ENCODE measurements at regions not wholly inside any gene's neighbourhood (a gene's known extent, or its start where the extent isn't known, plus 50 kb on each side); places are given as distances from the start of the nearest gene placed in this dataset.
"Not testable (repeated sequence)": the region's sequence is repeated elsewhere in the genome, so short reads cannot be mapped to it uniquely, and the experiment has no call there.

DNA sequence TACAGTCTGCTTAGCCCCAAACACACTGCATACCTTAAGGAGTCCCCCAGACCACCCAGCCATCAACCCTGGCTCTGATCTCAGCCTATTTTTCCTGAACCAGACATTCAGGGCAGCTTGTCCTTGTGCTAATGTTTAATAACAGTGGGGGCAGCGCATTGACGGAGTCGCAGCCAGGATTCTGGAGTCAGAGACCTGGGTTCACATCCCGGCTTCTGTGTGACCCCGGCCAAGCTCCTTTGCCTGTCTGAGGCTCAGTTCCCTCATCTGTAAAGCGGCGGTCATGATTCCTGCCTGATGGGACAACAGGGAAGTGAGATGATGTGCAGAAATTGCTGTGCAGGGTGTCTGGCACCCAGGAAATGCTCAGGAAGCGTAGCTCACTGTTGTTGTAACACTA is 63.1 kb downstream of the MATN1 start:
- no peaks in the 10 kb centered on the region for H3K9me3 ChIP-seq (ENCODE audit: control insufficient read depth in 1 of 2, low read length in 2 of 2)
- H3K4me1 ChIP-seq (ENCODE audit: control insufficient read depth in 1 of 2, insufficient read depth in 2 of 2, low read length in 2 of 2), result peaks cover 25 to 26% of the 10 kb centered on the region in 2 donors
- no peaks in the 10 kb centered on the region for H3K36me3 ChIP-seq (ENCODE audit: control insufficient read depth in 1 of 2, insufficient read depth in 2 of 2, low read length in 2 of 2)
- no peak overlapping the region for H3K9ac ChIP-seq (ENCODE audit: low read depth in 1 of 2, low read length in 2 of 2)
- no peak overlapping the region for H3K4me3 ChIP-seq (ENCODE audit: low read depth in 1 of 2, low read length in 2 of 2)
- no peak overlapping the region for H3K27ac ChIP-seq (ENCODE audit: low read depth, low read length)
- peaks cover 0 to 3% of the 10 kb centered on the region in 2 donors for H3K27me3 ChIP-seq (ENCODE audit: control insufficient read depth in 1 of 2, insufficient read depth in 2 of 2, low read length in 2 of 2)

DNA sequence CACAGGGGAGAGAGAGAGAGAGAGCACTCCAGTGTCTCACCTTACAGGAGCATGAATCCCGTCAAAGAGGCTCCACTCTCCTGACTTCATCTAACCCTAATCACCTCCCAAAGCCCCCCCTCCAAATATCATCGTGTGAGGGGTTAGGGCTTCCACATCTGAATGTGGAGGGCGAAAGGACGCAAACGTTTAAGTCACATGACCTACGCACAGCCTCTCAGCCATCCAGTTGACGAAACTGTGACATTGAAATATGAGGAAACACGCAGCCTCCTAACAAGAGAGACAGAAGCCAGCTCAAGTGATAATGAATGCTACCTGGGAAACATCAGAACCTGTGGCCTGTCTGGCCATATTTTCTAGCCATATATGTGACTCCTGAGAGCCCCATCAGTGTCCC is 63.7 kb downstream of the MATN1 start:
- H3K27ac ChIP-seq (ENCODE audit: low read depth, low read length), result no peak overlapping the region
- no peak overlapping the region for H3K9ac ChIP-seq (ENCODE audit: low read depth in 1 of 2, low read length in 2 of 2)
- peaks cover 0 to 3% of the 10 kb centered on the region in 2 donors for H3K27me3 ChIP-seq (ENCODE audit: control insufficient read depth in 1 of 2, insufficient read depth in 2 of 2, low read length in 2 of 2)
- peaks cover 25 to 26% of the 10 kb centered on the region in 2 donors for H3K4me1 ChIP-seq (ENCODE audit: control insufficient read depth in 1 of 2, insufficient read depth in 2 of 2, low read length in 2 of 2)
- no peak overlapping the region for H3K4me3 ChIP-seq (ENCODE audit: low read depth in 1 of 2, low read length in 2 of 2)
- H3K9me3 ChIP-seq (ENCODE audit: control insufficient read depth in 1 of 2, low read length in 2 of 2), result no peaks in the 10 kb centered on the region
- H3K36me3 ChIP-seq (ENCODE audit: control insufficient read depth in 1 of 2, insufficient read depth in 2 of 2, low read length in 2 of 2), result no peaks in the 10 kb centered on the region

DNA sequence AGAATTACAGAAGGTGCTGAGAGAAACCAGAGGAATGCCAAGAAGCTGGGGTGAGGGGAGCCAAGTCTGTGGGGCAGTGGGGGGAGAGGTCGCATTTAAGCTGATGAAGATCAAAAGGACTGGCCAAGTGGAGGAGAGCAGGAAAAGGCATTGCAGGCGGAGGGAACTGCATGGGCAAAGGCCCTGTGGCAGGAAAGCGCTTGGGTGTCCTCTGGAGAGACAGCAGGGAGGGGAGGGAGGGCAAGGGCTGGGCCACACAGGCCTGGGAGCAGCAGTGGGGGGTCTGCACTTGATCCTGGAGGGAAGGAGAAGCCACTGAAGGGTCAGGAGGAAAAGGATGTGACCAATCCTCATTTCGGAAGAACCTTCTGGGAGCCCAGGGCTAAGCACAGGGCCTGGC is 65.0 kb downstream of the MATN1 start:
- not testable (repeated sequence) for H3K27me3 ChIP-seq (ENCODE audit: control insufficient read depth in 1 of 2, insufficient read depth in 2 of 2, low read length in 2 of 2); H3K27ac ChIP-seq (ENCODE audit: low read depth, low read length); H3K4me3 ChIP-seq (ENCODE audit: low read depth in 1 of 2, low read length in 2 of 2); H3K9ac ChIP-seq (ENCODE audit: low read depth in 1 of 2, low read length in 2 of 2); H3K36me3 ChIP-seq (ENCODE audit: control insufficient read depth in 1 of 2, insufficient read depth in 2 of 2, low read length in 2 of 2); H3K9me3 ChIP-seq (ENCODE audit: control insufficient read depth in 1 of 2, low read length in 2 of 2)
- peaks cover 12 to 18% of the 10 kb centered on the region in 2 donors for H3K4me1 ChIP-seq (ENCODE audit: control insufficient read depth in 1 of 2, insufficient read depth in 2 of 2, low read length in 2 of 2)

DNA sequence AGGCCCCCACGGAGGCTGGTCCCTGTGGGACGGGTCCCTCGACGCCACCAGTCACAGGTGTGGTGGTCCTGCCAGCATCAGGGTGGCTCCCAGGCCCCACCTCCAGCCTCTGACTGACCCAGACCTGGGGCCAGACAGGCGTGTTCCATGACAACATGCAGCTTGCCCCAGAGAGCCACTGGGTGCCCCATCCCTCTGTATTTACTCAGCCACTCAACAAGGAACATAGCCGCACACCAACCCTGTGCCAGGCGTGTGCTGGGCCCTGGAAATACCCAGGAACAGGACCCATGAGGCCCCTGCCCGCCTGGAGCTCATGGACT is 65.4 kb downstream of the MATN1 start:
- no peak overlapping the region for H3K4me3 ChIP-seq (ENCODE audit: low read depth in 1 of 2, low read length in 2 of 2)
- peaks cover 0 to 3% of the 10 kb centered on the region in 2 donors for H3K27me3 ChIP-seq (ENCODE audit: control insufficient read depth in 1 of 2, insufficient read depth in 2 of 2, low read length in 2 of 2)
- peaks cover 8 to 14% of the 10 kb centered on the region in 2 donors for H3K4me1 ChIP-seq (ENCODE audit: control insufficient read depth in 1 of 2, insufficient read depth in 2 of 2, low read length in 2 of 2)
- H3K36me3 ChIP-seq (ENCODE audit: control insufficient read depth in 1 of 2, insufficient read depth in 2 of 2, low read length in 2 of 2), result no peaks in the 10 kb centered on the region
- no peak overlapping the region for H3K27ac ChIP-seq (ENCODE audit: low read depth, low read length)
- no peak overlapping the region for H3K9ac ChIP-seq (ENCODE audit: low read depth in 1 of 2, low read length in 2 of 2)
- H3K9me3 ChIP-seq (ENCODE audit: control insufficient read depth in 1 of 2, low read length in 2 of 2), result no peaks in the 10 kb centered on the region

DNA sequence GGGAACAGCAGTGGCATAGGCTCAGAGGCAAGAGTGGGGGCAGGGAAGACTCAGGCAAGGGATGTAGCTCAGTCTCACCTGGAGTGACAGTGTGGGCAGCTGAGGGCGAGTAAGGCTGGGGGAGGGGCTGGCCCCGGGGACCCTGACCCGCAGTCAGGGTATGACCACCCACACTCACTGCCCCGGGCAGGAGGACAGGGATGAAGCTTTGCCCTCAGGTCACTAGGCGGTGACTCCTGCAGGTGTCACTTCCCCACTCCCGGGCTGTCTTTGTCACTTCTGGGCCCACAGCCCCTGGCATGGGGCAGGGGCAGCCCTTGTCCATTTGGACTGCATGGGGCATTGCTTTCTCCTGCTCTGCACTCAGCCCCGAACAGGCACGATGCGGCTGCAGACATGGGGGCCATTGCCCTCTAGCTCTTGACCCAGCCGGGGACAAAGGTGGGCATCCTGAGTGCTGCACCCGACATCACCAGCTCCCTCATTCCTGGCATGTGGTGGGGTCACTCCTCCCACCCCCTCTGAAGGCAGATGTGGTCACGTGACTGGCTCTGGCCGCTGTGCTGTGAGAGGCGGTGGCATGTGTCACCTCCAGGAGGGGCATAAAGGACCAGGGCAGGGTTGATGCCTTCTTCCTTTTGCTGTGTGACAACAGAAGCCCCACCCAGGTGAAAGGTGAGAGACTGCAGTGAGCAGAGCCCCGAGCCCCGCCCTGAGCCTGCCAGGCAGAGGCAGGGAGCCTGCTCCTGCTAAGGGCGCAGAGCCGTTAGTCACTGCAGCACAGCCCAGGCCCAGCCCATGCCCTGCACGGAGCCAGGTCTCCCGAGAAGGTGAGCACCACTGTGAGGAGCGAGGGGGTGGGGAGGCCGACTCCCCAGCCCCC is 66.0 kb downstream of the MATN1 start:
- Histone ChIP-seq H3K9me3 (ENCODE audit: control insufficient read depth in 1 of 2, low read length in 2 of 2) (no peaks in the 10 kb centered on the region), H3K4me1 (ENCODE audit: control insufficient read depth in 1 of 2, insufficient read depth in 2 of 2, low read length in 2 of 2) (peaks cover 2 to 9% of the 10 kb centered on the region in 2 donors), H3K27ac (ENCODE audit: low read depth, low read length) (no peak overlapping the region), H3K36me3 (ENCODE audit: control insufficient read depth in 1 of 2, insufficient read depth in 2 of 2, low read length in 2 of 2) (no peaks in the 10 kb centered on the region), H3K4me3 (ENCODE audit: low read depth in 1 of 2, low read length in 2 of 2) (no peak overlapping the region), H3K27me3 (ENCODE audit: control insufficient read depth in 1 of 2, insufficient read depth in 2 of 2, low read length in 2 of 2) (peaks cover 0 to 3% of the 10 kb centered on the region in 2 donors), H3K9ac (ENCODE audit: low read depth in 1 of 2, low read length in 2 of 2) (no peak overlapping the region)

DNA sequence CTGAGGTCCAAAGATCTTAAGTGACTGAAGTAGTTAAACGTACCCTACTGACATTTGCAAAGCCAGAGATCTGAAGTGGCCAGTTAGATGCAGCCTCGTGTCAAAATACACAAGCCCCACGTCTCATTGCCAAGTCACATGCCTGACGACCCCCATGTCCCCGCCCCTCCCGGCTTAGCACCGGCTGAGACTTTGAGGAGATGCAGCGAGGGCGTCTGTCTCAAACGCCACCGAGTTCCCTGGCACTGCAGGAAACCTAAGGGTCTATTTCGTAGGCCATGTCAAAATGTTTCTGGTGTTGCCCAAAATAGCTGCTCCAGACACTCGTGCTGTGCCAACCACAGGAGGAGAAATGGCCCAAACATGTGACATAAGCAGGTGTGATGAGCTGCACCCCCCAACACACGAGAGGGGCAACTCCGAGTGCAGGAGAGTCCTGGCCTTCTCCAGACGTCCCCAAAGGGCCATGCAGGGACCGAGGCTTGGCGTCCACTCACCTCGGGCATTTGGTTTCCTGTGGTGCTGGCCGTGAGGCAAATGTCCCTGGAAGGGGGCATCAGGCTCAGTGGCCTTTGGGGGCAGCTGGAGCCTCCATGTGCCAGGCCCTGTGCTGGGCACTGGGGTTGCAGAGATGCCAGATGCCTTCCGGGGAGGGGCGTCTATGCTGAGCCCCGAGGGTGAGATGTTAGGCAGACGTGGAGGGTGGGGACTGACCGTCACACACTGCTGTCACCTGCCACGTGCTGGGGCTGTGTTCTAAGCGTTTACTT is 67.0 kb downstream of the MATN1 start:
- peaks cover 0 to 9% of the 10 kb centered on the region in 2 donors for H3K4me1 ChIP-seq (ENCODE audit: control insufficient read depth in 1 of 2, insufficient read depth in 2 of 2, low read length in 2 of 2)
- H3K9ac ChIP-seq (ENCODE audit: low read depth in 1 of 2, low read length in 2 of 2), result no peak overlapping the region
- H3K9me3 ChIP-seq (ENCODE audit: control insufficient read depth in 1 of 2, low read length in 2 of 2), result no peaks in the 10 kb centered on the region
- H3K36me3 ChIP-seq (ENCODE audit: control insufficient read depth in 1 of 2, insufficient read depth in 2 of 2, low read length in 2 of 2), result no peaks in the 10 kb centered on the region
- peaks cover 0 to 3% of the 10 kb centered on the region in 2 donors for H3K27me3 ChIP-seq (ENCODE audit: control insufficient read depth in 1 of 2, insufficient read depth in 2 of 2, low read length in 2 of 2)
- no peak overlapping the region for H3K27ac ChIP-seq (ENCODE audit: low read depth, low read length)
- H3K4me3 ChIP-seq (ENCODE audit: low read depth in 1 of 2, low read length in 2 of 2), result no peak overlapping the region

DNA sequence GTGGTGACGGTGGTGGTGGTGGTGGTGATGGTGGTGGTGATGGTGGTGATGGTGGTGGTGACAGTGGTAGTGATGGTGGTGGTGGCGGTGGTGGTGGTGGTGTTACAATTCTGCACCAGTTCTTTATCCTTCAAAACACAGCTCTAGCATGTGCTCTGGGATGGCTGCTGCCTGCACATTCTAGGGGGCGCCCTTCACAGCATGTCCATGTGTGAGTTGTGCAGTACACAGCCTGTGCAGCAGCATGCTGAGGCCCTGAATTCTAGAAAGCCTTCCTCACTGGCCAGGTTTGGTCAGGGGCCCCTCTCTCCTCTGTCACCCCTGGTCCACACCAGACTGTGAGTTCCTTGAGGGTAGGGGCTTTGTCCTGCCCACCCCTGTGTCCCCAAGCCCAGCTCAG is 67.7 kb downstream of the MATN1 start:
- Histone ChIP-seq H3K4me3 (ENCODE audit: low read depth in 1 of 2, low read length in 2 of 2) (no peak overlapping the region), H3K27me3 (ENCODE audit: control insufficient read depth in 1 of 2, insufficient read depth in 2 of 2, low read length in 2 of 2) (peaks cover 0 to 6% of the 10 kb centered on the region in 2 donors), H3K9ac (ENCODE audit: low read depth in 1 of 2, low read length in 2 of 2) (no peak overlapping the region), H3K36me3 (ENCODE audit: control insufficient read depth in 1 of 2, insufficient read depth in 2 of 2, low read length in 2 of 2) (no peaks in the 10 kb centered on the region), H3K4me1 (ENCODE audit: control insufficient read depth in 1 of 2, insufficient read depth in 2 of 2, low read length in 2 of 2) (peaks cover 0 to 9% of the 10 kb centered on the region in 2 donors), H3K27ac (ENCODE audit: low read depth, low read length) (no peak overlapping the region), H3K9me3 (ENCODE audit: control insufficient read depth in 1 of 2, low read length in 2 of 2) (no peaks in the 10 kb centered on the region)

DNA sequence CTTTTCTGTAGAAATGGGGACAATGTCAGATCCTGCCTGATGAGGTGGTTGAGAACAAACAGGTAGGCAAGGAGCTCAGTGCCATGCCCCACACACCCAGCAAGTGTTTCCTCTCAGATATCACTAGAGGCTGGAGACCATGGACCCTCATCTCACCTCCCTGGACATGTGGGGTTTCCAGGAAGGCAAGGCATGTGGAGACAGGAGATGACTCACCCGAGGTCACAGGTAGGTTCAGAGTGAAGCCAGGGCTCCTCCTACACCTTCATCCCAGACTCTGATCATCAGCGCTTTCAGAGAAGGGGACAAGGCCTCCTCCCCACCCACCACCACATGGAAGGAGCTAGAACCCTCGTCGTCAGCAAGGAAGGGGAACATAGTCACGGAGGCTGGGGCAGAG is 69.2 kb downstream of the MATN1 start:
- Histone ChIP-seq H3K36me3 (ENCODE audit: control insufficient read depth in 1 of 2, insufficient read depth in 2 of 2, low read length in 2 of 2) (no peaks in the 10 kb centered on the region), H3K4me3 (ENCODE audit: low read depth in 1 of 2, low read length in 2 of 2) (no peak overlapping the region), H3K27me3 (ENCODE audit: control insufficient read depth in 1 of 2, insufficient read depth in 2 of 2, low read length in 2 of 2) (peaks cover 3 to 7% of the 10 kb centered on the region in 2 donors), H3K4me1 (ENCODE audit: control insufficient read depth in 1 of 2, insufficient read depth in 2 of 2, low read length in 2 of 2) (peaks cover 9% of the 10 kb centered on the region in 2 donors), H3K9ac (ENCODE audit: low read depth in 1 of 2, low read length in 2 of 2) (no peak overlapping the region), H3K9me3 (ENCODE audit: control insufficient read depth in 1 of 2, low read length in 2 of 2) (no peaks in the 10 kb centered on the region), H3K27ac (ENCODE audit: low read depth, low read length) (no peak overlapping the region)

DNA sequence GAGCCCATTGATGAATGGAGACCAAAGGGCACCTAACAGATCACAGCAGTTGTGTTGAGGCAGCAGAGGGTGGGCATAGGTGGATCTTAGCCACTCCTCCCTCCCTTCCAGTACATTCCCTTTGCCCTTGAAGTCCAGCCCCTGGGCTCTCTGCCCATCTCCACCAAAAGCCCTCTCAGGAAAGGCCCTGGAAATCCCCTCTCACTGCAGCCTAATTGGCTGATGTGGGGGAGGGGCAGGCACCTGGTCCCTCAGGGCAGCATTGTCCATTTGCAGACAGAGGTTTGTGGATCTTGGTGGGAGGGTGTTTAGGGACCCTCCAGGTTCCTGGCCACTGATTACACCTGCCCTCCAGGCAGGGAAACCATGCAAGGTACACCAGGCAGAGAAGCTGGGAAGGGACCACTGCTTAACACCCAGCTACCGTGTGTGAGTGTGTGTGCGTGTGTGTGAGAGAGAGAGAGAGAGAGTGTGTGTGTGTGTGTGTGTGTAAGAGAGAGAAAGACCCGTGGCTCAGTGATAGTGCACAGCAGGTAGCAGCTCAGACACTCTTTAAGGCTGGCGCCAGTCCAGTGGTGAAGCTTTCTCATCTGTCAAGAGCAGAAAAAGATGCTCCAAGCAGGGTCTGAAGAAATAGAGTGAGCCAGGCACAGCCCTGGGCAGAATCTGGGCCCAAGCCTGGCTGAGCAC is 71.1 kb downstream of the MATN1 start:
- Histone ChIP-seq H3K4me3 (ENCODE audit: low read depth in 1 of 2, low read length in 2 of 2) (no peak overlapping the region), H3K9ac (ENCODE audit: low read depth in 1 of 2, low read length in 2 of 2) (no peak overlapping the region), H3K4me1 (ENCODE audit: control insufficient read depth in 1 of 2, insufficient read depth in 2 of 2, low read length in 2 of 2) (peaks cover 2 to 11% of the 10 kb centered on the region in 2 donors), H3K9me3 (ENCODE audit: control insufficient read depth in 1 of 2, low read length in 2 of 2) (no peaks in the 10 kb centered on the region), H3K27me3 (ENCODE audit: control insufficient read depth in 1 of 2, insufficient read depth in 2 of 2, low read length in 2 of 2) (peaks cover 3 to 6% of the 10 kb centered on the region in 2 donors), H3K27ac (ENCODE audit: low read depth, low read length) (no peak overlapping the region), H3K36me3 (ENCODE audit: control insufficient read depth in 1 of 2, insufficient read depth in 2 of 2, low read length in 2 of 2) (no peaks in the 10 kb centered on the region)

DNA sequence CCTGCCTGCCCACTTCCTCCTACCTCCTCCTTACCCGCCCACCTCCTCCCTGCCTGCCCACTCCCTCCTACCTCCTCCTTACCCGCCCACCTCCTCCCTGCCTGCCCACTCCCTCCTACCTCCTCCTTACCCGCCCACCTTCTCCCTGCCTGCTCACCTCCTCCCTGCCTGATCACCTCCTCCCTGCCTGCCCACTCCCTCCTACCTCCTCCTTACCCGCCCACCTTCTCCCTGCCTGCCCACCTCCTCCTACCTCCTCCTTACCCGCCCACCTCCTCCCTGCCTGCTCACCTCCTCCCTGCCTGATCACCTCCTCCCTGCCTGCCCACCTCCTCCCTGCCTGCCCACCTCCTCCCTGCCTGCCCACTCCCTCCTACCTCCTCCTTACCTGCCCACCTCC is 72.0 kb downstream of the MATN1 start:
- H3K4me1 ChIP-seq (ENCODE audit: control insufficient read depth in 1 of 2, insufficient read depth in 2 of 2, low read length in 2 of 2), result peaks cover 0 to 11% of the 10 kb centered on the region in 2 donors
- H3K9me3 ChIP-seq (ENCODE audit: control insufficient read depth in 1 of 2, low read length in 2 of 2); H3K9ac ChIP-seq (ENCODE audit: low read depth in 1 of 2, low read length in 2 of 2); H3K27ac ChIP-seq (ENCODE audit: low read depth, low read length); H3K4me3 ChIP-seq (ENCODE audit: low read depth in 1 of 2, low read length in 2 of 2); H3K36me3 ChIP-seq (ENCODE audit: control insufficient read depth in 1 of 2, insufficient read depth in 2 of 2, low read length in 2 of 2); H3K27me3 ChIP-seq (ENCODE audit: control insufficient read depth in 1 of 2, insufficient read depth in 2 of 2, low read length in 2 of 2): not testable (repeated sequence)

All from duodenal mucosa (tissue), 2 donors.